HG02885 (cell line): ENCODE measurements at regions not wholly inside any gene's neighbourhood (a gene's known extent, or its start where the extent isn't known, plus 50 kb on each side); places are given as distances from the start of the nearest gene placed in this dataset.
"Not testable (repeated sequence)": the region's sequence is repeated elsewhere in the genome, so short reads cannot be mapped to it uniquely, and the experiment has no call there.

ENCODE experiments used
- ATAC-seq: cut with Tn5 transposase; IDR thresholded peaks from one replicate; pipeline ENCODE4 v1.9.1; 2021; ENCODE audit warnings: mild to moderate bottlenecking; ENCODE audit not compliant: unreplicated experiment, poor library complexity

DNA sequence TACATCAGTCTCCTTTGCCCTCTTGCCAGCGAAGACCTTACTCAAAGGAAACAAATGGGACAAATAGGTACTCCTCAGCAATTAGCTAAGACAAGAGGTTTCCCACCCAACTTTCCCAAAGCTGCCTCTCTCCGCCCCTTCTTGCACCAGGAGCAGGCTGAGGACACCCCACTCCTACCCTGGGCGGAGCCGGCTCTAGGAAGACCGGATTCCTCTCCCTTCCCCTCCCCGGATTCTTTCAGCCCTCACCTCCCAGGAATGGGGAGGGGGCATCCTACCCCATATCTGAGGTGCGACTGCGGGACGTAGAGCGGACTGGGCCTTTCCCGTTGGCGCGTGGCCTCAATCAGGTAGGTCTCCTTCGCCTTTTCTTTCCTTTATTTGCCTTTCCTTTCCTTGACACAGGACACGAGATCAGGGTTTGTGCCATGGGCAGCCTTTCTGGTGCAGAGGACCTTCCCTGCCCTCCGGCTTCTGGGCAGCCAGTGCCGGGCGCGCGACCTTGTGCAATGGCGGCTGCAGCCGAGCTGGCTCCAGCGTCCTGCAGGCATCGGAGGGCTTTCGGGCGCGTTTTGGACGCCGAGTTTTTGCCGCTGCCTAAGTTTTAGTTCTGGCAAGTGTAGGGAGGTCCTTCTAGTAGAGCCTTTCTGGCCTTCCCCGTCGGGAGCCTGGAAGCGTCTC lies 279.9 kb downstream of the PLS3 start:
- not testable (repeated sequence) for ATAC-seq

DNA sequence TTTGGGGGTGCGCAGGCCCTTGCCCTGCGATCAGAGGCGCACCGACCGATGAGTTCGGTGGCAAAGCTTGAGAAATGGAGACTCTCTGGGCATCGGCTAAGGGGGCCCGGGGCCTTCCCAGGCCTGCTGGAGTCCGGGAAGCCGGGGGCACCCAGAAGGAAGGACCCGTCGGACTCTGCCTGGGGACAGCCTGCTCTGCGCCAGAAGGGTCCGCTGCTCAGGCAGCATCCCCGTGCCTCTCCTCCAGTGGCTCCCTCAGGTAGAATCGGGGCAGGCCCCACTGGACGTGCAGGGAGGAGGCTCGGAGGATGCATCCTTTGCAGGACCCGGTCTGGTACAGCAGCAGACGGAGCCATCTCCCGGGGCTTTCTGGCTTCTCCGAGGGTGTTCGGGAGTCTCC lies 290.0 kb downstream of the PLS3 start:
- ATAC-seq = not testable (repeated sequence)

DNA sequence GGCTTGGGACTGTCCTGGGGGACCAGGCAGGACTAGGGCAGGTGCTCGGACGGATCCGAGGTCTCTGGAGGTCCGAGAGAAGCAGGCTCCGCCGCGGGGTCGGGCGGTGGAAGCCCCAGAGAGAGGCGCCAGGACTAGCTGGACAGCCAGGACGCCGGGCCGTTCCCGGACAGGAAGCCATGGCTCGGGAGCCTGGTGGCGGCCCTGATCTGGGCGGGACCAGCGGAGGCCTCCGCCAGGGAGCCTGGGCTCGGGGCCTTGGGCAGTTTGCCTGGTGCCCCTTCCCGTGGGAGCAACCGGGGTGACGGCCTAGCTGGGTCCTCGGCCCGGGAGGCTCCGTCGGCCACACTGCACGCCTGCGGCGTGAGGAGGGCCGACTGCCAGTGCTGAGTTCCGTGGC lies 292.3 kb downstream of the PLS3 start:
- not testable (repeated sequence) for ATAC-seq

DNA sequence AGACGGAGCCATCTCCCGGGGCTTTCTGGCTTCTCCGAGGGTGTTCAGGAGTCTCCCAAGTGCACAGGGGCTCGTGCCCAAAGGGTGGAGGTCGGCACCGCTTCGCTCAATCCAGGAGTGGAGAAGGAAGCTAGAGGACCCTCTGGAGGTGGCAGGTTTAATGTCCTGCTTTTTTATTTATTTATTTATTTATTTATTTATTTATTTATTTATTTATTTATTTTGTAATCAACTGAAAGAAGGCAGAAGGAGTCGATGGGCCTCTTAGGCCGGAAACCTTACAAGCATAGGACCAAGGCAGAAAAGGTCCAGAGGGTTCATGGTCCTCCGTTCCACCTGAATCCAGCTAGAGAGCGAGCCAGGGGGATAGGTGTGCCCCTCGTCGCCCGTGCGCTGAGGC lies 289.4 kb upstream of the AGTR2 start:
- ATAC-seq = not testable (repeated sequence)

DNA sequence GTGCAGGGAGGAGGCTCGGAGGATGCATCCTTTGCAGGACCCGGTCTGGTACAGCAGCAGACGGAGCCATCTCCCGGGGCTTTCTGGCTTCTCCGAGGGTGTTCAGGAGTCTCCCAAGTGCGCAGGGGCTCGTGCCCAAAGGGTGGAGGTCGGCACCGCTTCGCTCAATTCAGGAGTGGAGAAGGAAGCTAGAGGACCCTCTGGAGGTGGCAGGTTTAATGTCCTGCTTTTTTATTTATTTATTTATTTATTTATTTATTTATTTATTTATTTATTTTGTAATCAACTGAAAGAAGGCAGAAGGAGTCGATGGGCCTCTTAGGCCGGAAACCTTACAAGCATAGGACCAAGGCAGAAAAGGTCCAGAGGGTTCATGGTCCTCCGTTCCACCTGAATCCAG lies 286.4 kb upstream of the AGTR2 start:
- ATAC-seq = not testable (repeated sequence)

DNA sequence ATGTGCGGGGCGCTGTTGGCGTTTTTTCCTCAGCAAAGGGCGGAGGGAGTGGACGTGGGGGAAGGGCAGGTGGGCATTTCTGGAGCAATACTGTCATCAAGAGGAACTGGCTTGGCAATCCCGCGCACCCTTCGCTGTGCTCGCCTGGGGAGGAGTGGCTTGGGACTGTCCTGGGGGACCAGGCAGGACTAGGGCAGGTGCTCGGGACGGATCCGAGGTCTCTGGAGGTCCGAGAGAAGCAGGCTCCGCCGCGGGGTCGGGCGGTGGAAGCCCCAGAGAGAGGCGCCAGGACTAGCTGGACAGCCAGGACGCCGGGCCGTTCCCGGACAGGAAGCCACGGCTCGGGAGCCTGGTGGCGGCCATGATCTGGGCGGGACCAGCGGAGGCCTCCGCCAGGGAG lies 282.5 kb upstream of the AGTR2 start:
- not testable (repeated sequence) for ATAC-seq

DNA sequence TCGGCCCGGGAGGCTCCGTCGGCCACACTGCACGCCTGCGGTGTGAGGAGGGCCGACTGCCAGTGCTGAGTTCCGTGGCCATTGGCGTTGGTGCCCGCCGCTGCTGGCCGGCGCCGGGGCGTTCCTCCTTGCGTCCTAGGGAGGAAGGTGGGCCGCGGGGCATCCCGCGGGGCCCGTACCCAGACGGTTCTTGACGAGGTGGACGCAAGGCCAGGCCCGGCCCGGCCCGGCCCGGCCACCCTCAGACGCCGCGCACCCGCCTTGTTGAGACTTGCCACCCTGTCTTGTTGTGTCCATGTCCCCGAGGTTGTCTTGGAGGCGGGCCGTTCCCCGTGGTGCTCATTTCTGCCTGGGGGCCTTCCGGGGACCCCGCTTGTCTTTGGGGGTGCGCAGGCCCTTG lies 282.0 kb upstream of the AGTR2 start:
- not testable (repeated sequence) for ATAC-seq

DNA sequence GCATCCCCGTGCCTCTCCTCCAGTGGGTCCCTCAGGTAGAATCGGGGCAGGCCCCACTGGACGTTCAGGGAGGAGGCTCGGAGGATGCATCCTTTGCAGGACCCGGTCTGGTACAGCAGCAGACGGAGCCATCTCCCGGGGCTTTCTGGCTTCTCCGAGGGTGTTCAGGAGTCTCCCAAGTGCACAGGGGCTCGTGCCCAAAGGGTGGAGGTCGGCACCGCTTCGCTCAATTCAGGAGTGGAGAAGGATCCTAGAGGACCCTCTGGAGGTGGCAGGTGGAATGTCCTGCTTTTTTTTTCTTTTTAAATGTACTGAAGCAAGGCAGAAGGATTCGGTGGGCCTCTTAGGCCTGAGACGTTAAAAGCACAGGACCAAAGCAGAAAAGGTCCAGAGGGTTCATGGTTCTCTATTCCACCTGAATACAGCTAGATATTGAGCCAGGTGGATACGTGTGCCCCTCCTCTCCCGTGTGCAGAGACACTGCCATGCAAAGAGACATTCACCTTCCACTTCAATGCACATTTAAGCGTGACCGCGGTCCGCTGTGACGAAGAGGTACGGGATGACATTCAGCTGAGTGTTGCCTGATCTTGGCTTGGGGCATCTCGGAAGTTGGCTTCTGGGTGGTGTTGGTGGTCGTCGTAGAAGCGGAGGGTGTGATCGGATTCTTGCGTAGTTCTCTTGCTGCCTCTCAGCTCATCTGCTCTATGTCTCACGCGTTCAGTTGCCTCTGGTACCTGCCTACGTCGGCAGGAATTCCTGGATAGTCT lies 281.2 kb upstream of the AGTR2 start:
- ATAC-seq = no peak

DNA sequence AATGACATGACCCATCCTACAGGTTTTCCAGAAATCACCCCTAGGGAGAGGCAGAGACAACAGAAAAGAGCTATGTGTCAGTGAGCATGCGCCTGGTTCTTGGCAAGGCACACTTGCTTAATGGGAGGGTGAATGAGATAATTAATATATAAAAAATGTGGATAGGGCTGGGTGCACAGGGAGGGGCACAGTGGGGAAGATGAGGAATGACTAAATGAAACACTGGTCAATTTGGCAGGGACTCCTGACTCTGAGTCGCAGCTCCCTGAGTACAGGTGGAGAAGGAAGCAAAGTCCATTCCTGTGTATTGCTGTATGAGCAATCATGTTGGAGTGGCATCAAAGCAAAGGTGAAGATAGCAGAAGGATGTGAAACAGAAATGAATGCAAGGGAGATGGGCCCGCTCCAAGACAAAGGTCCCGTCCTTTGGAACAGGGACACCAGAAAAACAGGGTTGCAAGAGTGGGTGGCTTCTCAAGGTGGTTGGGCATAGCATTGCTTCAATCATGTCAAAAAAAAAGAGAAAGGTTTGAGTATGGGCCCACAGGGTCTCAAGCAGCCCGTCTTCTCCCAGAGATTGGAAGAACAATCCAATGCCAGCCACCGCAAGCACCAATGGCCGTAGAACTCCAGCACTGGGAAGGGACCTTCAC lies 278.4 kb upstream of the AGTR2 start:
- no peak for ATAC-seq

DNA sequence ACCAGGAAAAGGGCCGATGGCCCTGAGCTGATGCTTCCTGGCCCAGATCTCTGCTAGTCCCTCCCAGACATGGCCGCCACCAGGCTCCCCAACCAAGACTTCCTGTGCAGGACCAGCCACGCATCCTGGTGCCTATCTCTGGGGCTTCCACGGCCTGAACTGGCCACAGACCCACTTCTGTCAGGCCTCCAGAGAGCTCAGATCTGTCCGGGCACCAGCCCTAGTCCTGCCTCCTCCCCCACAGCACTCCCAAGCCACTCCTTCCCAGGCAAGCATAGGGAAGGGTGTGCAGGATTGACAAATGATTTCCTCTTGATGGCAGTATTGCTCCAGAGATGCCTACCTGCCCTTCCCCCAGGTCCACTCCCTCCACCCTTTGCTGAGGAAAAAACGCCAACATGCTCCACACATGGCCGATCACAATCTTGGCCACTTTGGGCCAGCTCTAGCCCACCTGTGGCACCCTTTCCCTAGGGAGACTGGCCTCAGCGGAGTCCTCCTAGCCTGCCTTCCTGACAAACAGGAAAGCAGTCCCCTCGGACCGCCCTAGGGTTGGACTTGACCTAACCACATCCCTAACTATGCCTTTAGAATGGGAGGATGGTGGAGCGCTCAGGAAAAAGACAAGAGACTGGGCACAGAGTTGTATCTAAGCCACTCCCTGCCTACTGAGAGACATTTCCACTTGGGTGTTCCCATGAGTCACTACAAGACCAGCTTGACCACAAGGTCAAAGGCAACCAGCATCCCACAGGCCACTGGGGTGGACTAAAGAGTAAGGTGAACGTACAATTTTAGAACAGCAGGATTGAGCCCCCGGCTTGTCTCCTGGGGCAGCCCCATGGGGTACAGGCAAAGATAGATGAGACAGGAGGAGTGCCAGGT lies 277.5 kb upstream of the AGTR2 start:
- peak; percentile 78 for ATAC-seq

DNA sequence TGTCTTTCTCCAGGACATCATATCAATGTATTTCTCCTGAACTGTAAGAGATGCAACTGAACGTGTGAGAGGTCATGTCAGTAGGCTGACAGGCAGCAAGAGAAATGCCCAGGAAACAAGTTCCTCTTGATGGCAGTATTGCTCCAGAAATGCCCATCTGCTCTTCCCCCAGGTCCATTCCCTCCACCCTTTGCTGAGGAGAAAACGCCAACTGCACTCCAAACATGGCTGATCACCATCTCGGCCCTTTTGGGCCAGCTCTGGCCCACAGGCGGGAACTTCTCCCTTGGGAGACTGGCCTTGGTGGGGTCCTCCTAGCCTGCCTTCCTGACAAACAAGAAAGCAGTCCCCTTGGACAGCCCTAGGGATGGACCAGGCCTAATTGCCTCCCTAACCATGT lies 276.5 kb upstream of the AGTR2 start:
- peak; percentile 30 for ATAC-seq

DNA sequence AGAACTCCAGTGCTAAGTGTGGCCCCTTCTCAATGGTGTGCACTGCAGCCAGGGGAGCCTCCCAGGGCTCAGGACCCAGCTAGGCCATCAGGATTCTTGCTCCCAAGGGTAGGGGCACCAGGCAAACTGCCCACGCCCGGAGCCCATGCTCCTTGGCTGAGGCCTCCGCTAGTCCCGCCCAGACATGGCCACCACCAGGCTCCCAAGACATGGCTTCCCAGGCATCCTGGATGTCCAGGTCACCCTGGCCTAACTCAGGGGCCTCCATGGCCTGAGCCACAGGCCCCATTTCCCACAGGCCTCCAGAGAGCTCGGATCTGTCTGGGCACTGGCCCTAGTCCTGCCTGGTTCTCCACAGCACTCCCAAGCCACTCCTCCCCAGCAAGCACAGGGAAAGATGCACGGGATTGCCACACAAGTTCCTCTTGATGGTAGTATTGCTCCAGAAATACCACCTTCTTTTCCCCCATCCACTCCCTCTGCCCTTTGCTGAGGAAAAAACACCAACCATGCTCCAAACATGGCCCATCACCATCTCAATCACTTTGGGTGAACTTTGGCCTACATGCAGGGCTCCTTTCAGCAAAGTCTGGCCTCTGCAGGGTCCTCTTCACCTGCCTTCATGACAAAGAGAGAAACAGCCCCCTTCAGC lies 274.7 kb upstream of the AGTR2 start:
- no peak for ATAC-seq

DNA sequence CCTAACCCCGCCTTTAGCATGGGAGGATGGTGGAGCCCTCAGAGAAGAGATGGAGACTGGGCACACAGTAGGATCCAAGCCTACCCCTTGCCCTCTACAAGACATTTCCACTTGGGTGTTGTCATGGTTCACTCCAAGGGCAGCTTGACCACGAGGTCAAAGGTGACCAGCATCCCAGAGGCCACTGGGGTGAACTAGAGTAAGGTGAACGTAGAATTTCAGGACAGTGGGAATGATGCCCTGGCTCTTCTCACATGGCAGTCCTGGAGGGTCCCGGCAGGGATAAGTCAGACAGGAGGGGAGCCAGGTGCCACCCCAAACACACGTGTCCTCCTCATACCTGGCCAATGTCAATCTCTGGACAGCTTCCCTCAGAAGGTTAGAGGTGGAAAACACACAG lies 274.2 kb upstream of the AGTR2 start:
- no peak for ATAC-seq

DNA sequence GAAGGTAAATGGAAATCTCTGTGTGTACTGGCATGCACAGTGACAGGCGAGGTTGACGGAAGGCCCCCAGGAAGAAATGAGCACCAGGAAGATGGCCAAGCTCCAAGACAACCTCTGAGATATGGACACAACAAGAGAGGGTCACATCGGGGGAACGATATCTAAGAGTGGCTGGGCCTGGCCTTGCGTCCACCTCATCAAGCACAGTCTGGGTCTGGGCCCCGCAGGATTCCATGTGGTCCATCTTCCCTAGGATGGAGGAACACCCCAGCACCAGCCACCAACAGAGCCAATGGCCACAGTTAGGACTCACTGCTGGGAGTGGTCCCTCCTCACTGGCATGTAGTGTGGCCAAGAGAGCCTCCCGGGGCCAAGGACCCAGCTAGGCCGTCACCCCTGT lies 272.6 kb upstream of the AGTR2 start:
- ATAC-seq = no peak

DNA sequence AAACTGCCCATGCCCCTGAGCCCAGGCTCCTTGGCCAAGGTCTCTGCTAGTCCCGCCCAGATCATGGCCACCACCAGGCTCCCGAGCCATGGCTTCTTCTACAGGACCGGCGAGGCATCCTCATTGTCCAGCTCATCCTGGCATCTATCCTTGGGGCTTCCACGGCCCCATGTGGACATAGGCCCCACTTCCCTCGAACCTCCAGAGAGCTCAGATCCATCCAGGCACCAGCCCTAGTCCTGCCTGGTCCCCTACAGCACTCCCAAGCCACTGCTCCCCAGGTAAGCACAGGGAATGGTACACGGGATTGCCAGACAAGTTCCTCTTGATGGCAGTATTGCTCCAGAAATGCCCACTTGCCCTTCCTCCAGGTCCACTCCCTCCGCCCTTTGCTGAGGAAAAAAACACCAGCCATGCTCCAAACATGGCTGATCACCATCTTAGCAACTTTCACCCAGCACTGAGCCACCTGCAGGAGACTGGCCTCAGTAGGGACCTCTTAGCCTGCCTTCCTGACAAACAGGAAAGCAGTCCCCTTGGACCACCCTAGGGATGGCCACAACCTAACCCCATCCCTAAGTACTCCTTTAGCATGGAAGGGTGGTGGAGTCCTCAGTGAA lies 272.1 kb upstream of the AGTR2 start:
- peak; percentile 88 for ATAC-seq

DNA sequence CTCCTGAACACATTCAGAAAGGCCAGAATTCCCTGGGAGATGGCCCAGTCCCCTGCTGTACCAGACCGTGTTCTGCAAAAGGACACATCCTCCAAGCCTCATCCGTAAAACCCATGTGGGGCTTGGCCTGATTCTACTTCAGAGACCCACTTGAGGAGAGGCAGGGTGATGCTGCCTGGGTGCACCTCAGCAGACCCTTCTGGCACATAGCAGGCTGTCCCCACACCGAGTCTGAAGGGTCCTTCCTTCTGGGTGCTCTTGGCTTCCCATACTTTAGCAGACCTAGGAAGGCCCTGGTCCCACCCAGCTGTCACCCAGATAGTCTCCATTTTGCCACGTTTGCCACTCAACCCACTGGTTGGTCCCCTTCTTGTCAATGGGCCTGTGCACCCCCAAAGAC lies 270.1 kb upstream of the AGTR2 start:
- ATAC-seq = no peak

DNA sequence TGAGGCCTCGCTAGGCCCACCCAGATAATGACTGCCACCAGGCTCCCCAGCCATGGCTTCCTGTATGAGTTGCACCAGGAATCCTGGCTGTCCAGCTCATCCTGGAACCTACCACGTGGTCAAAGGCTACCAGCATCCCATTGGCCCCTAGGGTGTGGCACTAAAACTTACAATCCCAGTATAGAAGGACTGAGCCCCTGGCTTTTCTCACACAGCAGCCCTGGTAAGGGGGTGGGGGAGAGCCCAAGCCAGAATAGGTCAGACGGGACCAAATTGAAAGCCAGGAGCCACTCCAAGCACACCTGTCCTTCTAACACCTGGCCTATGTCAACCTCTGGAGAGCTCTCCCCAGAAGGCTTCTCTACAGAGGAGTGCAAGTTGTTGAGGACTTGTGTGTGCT lies 269.3 kb upstream of the AGTR2 start:
- ATAC-seq = no peak

DNA sequence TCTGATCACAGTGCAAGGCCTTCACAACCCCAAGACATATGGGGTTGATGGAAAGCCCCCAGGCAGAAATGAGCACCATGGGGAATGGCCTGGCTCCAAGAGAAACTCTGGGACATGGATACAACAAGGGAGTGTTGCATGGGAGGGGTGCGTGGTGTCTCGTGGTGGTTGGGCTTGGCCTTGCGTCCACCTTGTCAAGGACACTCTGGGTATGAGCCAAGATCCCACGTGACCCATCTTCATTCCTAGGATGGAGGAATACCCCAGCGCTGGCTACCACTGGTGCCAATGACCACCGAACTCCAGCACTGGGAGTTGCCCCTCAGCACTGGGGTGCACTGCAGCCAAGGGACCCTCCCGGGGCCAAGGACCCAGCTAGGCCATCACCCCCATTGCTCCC lies 267.5 kb upstream of the AGTR2 start:
- no peak for ATAC-seq

DNA sequence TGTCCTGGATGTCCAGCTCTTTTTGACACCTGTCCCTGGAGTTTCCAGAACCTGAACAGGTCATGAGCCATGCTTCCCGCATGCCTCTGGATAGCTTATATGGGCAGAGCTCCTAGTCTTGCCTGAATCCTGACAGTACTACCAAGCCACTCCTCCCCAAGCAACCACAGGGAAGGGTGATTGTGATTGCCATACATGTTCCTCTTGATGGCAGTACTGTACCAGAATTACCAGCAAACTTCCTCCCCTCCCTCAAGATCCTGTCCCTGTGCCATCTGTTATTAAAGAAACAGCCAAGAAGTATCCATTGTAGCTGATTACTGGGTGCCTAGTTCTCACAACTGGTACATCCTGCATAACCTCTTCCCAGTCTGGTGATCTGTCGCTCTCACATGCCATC lies 264.3 kb upstream of the AGTR2 start:
- ATAC-seq = no peak

DNA sequence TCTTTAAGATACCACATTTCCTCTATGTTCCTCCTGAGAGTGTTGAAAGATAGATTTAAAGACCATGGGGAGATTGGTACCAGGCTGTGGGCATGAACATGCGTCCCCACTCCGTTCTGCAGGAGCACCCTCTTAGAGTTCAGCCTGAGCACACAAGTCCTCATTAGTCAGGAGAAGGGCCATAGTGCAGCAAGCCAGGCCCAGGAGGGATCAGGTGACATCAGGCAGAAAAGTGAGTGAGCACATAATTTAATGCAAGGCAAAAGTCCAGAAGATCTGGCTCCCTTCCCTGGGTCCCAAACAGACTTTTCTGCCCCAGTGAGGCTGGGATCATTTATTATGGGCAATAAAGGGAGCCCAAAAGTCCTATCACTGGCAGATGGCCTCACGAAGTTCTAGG lies 263.7 kb upstream of the AGTR2 start:
- no peak for ATAC-seq
